NOMO-1 treated with DMSO at 0.1 percent for 48 hours (cell line): ENCODE measurements at regions not wholly inside any gene's neighbourhood (a gene's known extent, or its start where the extent isn't known, plus 50 kb on each side); places are given as distances from the start of the nearest gene placed in this dataset.
"Not testable (repeated sequence)": the region's sequence is repeated elsewhere in the genome, so short reads cannot be mapped to it uniquely, and the experiment has no call there.

Source experiments
- DNase-seq: peaks from one replicate; lab custom pipeline; 2025; ENCODE audit not compliant: unreplicated experiment; lab: John Stamatoyannopoulos, UW

DNA sequence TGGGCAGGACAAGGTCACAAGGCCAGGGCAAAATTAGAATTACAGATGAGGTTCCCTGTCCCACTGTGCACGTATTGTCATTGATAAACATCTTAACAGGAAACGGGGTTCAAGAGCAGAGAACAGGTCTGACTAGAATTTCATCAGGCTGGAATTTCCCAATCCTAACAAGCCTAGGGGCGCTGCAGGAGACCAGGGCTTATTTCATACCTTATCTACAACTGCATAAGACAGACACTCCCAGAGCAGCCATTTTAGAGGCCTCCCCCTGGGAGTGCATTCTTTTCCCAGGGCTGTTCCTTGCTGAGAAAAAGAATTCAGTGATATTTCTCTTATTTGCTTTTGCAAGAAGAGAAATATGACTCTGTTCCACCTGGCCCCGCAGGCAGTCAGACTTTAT is 244.8 kb downstream of the DAD1 start:
- DNase-seq: not testable (repeated sequence)

DNA sequence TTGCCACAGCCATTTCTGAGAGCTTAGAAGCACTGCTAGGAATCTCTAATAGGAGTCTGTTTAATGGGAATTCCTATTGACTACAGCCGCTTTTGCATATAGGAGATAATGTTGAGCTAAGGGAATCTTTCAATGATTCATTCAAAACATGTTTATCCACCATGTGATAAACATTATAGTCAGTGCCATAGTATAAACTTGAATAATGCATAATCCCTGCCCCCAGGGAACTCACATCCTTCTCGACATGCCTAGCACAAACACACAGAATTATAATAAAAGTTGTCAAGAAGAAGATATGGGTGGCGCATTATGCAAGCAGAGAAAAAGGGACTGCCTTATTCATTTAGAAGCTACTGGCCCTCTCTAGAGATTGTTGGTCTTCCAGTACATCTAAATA is 248.0 kb downstream of the DAD1 start:
- no peak for DNase-seq

DNA sequence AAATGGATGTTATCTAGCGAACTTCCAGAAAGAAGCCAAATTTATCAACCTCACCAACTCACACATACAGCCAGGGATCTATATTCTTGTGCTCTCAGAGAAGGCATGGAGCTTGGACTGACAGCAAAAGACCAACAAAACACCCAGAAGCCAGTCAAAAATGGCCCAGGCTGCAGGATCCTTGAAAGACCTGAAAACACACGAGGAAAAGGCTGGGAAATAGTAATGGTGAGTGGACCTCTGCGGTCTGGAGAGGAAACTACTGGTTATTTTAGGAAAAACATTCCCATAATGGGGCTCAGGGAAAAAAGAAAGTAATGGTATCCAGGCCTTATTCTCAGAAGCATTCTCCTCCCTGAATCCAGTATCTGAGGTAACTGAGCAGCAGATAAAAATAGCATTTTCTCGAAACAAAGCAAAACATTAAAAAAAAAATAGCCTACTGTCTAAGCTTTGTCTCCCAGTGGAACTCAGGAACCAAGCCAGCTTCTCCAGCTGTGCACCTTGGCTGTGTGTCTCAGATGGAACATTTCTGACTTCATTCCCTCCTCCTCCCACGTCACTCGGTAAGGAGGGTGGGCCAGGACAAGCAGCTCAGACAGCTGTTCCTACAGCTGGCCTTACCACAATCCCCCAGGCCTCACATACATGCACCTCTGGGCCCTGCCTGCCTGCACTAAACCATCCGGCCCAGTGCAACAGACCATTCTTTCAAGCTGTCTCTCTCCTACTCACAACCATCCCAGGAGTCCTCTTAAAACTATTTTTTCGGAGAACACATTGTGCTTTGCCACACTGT is 249.9 kb downstream of the DAD1 start:
- no peak for DNase-seq

- DNase-seq: no peak
Observed at GRCh38 chr14:22338381-22338780, 250.6 kb downstream of the DAD1 start.

DNA sequence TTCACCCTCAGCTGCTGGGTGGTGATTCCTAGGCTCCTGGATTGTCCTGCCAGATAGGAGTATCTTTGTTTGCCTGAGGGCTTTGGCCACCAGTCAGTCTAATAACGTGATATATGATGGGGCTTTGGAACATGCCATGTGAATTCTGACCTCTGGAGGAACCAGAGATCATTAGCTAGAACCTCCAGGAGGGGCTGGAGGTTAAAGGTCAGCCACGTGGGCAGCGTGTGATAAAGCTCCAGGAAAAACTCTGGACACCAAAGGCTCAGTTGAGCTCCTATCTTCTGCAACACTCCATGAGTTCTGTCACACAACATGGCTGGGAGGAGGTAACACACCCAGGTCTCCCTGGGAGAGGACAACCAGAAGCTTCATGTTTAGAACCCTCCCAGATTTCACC is 251.1 kb downstream of the DAD1 start:
- no peak for DNase-seq

DNA sequence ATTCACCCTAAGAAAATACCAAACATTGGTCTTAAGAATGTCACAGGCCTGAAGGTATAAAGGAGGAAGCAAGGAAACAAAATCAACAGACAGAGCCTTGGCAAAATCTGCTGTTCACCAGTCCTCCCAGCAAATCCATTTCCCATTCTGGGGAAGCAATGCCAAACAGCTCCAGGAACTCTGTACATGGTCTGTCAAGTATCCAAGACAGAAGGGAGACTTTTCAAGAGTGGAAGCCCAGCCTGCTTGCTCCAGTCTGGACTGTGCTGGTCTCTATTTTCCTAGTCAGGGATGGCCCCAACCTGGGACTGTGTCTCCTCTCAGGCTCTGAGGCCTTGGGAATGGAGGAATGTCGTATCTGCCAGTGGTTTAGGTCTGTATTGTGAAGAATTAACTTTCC is 251.5 kb downstream of the DAD1 start:
- no peak for DNase-seq

DNA sequence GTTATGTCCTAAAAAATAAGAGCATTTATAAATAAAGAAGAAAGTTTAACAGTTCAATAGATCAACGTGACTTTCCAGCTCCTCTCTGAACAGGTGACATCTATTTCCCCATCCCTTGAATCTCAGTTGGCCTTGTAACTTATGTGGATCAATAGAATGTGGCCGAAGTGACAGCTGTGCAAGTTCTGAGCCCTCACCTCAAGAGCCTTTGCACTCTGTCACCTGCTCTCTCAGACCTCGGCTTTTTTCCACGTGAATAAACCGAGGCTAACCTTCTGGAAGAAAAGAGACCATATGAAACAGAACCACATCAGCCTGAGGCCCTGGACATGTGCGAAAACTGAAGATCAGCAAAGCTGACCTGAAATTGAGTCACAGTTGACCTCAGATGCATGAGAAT is 253.0 kb downstream of the DAD1 start:
- no peak for DNase-seq

GRCh38 chr14:22334627-22335026 is 254.4 kb downstream of the DAD1 start:
- DNase-seq: no peak

GRCh38 chr14:22334275-22334577 is 254.8 kb downstream of the DAD1 start:
- no peak for DNase-seq

DNA sequence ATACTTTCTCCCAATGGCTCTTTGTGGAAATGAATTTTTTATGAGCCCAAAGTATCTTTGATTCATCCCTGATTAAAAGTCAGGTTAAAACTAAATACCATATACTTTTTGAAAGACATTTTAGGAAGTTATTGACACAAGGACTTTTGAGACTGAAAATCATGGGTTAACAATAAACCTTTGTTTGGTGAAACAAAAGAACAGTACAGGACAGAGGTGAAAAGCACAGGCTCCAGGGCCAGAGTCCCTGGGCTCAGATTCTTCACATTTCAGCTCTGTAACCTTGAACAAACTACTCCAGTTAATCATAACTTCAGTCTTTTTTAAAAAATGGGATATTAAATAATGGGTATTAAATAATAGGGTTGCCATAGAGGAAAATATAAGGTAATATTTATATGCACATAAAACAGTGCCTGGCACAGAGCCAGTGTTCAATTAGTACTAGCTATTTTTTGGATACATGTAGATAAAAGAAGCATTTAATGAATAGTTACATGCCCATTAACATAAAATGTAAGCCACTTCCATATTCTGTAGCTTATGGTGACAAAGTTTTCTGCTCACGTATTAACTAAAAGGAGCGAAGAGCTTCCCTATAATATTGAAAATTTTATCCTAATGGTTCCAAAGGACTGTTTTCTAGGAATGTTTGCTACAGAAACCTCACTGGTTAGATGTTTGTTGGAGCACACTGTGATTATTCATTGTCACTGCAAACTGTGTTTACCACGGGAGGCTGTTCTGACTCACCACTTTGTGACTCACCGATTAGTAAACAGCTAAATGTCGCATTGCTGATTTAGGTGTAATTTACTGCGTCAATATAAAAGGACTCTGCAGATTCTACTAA is 255.4 kb downstream of the DAD1 start:
- DNase-seq: peak; percentile 21

GRCh38 chr14:22332686-22333421 is 256.2 kb downstream of the DAD1 start:
- DNase-seq: peak; percentile 75

GRCh38 chr14:22329371-22329770 is 259.7 kb downstream of the DAD1 start:
- no peak for DNase-seq

GRCh38 chr14:22325676-22326400 is 263.2 kb downstream of the DAD1 start:
- peak; percentile 12 for DNase-seq

DNA sequence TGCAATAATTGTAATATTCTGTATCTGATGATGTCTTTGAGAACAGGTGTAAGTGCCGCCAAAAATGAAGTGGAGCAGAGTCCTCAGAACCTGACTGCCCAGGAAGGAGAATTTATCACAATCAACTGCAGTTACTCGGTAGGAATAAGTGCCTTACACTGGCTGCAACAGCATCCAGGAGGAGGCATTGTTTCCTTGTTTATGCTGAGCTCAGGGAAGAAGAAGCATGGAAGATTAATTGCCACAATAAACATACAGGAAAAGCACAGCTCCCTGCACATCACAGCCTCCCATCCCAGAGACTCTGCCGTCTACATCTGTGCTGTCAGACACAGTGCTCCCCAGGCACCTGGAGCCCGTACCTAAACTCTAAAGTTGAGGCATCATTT is 268.7 kb downstream of the DAD1 start:
- no peak for DNase-seq

GRCh38 chr14:22319526-22320361 is 269.3 kb downstream of the DAD1 start:
- DNase-seq: peak; percentile 57

DNA sequence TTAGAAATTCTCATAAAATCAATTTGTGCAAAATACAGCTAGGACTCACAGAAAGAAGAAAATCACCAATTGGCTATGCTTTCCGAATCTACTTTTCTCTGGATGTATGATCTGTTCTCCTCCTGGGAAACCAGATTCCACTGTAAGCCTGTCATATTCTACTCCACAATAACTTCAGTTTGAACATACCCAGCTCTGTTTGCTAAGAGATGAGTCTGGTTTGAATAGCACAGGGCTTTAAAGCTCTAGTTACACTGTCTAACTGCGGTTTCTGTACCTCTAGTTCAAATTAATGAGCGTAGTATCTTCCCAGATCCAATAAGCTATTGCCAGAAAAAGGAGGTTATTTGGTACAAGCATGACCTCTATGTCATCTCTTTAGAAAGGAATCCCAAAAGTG is 270.1 kb downstream of the DAD1 start:
- DNase-seq: no peak

DNA sequence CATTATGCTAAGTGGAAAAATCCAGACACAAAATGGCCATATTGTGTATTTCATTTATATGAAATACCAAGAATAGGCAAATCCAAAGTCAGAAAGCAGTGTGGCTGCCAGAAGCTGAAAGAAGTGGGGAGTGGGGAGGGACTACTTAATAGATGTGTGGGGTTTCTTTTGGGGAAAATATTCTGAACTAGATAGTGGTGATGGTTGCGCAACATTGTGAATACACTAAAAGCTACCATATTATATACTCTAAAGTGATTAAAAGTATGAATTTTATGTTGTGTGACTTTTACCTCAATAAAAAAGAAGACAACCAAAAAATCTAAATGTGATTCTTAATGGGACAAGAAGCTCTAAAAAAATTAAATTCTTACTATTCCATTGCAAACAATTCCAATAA is 272.6 kb downstream of the DAD1 start:
- no peak for DNase-seq

- no peak for DNase-seq
Observed at GRCh38 chr14:22315336-22315735, 273.7 kb downstream of the DAD1 start.

DNA sequence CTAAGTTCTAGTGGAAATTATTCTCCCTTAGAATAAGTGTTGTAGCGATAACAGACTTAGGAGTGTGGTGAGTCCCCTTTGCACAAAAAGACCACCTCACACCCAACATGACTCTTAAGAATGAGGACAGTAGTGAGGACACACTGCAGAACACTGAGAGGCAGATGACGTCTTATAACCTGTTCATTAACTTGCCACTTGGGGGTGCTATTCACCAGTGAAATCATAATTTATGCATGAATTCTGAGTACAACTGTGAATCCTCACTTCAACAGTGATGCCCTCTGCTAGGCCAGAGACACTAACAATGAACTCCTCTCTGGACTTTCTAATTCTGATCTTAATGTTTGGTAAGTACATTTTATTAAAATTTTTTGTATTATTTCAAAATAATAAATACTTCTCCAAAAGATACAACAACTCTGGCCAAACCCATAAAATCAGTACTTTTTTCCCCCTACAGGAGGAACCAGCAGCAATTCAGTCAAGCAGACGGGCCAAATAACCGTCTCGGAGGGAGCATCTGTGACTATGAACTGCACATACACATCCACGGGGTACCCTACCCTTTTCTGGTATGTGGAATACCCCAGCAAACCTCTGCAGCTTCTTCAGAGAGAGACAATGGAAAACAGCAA is 274.7 kb downstream of the DAD1 start:
- peak; percentile 56 for DNase-seq
